ENCODE measurements at regions not wholly inside any gene's neighbourhood (a gene's known extent, or its start where the extent isn't known, plus 50 kb on each side); places are given as distances from the start of the nearest gene placed in this dataset.

DNA sequence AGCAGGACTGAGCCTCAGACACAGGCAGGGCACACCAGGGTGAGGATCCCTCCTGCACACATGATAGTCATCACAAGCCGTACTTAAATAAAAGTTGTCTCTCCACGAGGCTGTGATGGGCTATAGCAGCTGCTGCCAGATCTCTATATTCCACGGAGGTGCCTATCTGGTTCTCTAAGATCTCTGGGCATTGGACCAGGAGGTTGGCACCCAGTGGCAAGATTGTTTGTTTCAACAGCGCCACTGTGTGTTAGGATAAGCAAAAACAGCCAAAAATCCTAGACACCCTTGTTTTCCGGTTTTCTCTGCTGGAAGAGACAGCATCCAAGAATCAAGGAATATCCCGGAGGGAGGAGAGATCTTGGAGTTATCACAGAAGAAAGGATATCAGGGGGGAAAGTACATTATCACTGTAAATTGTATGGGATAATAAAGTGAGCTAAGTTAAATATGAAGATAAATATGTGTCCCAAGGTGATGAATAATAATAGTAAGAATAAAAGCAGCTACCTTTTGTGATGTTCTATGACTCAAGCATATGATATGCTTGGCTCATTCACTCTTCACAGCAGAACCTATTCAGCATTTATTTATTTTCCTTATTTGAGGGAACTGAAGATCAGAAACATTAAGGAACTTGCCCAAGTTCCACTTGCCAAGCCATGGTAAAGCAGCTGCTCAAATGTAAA lies 90.6 kb upstream of the AKAP13 start:
- TF ChIP-seq SIN3A (IDR thresholded peaks at IDR 0.05; ENCODE audit: borderline replicate concordance, insufficient read depth, low read length) (no peak), POLR2AphosphoS5 (IDR thresholded peaks at IDR 0.05; ENCODE audit: low read depth, low read length) (no peak), FOXP2 (optimal IDR thresholded peaks at IDR 0.05; ENCODE audit: borderline replicate concordance, extremely low read depth, extremely low read length, insufficient read depth) (no peak), TAF1 (IDR thresholded peaks at IDR 0.05; ENCODE audit: borderline replicate concordance, insufficient read depth, low read length) (no peak)
- TF ChIP-seq, protein P1, sequence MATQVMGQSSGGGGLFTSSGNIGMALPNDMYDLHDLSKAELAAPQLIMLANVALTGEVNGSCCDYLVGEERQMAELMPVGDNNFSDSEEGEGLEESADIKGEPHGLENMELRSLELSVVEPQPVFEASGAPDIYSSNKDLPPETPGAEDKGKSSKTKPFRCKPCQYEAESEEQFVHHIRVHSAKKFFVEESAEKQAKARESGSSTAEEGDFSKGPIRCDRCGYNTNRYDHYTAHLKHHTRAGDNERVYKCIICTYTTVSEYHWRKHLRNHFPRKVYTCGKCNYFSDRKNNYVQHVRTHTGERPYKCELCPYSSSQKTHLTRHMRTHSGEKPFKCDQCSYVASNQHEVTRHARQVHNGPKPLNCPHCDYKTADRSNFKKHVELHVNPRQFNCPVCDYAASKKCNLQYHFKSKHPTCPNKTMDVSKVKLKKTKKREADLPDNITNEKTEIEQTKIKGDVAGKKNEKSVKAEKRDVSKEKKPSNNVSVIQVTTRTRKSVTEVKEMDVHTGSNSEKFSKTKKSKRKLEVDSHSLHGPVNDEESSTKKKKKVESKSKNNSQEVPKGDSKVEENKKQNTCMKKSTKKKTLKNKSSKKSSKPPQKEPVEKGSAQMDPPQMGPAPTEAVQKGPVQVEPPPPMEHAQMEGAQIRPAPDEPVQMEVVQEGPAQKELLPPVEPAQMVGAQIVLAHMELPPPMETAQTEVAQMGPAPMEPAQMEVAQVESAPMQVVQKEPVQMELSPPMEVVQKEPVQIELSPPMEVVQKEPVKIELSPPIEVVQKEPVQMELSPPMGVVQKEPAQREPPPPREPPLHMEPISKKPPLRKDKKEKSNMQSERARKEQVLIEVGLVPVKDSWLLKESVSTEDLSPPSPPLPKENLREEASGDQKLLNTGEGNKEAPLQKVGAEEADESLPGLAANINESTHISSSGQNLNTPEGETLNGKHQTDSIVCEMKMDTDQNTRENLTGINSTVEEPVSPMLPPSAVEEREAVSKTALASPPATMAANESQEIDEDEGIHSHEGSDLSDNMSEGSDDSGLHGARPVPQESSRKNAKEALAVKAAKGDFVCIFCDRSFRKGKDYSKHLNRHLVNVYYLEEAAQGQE (IDR thresholded peaks at IDR 0.05; ENCODE audit: insufficient read depth in 1 of 2, low read depth in 2 of 2, low read length in 2 of 2): no peak

DNA sequence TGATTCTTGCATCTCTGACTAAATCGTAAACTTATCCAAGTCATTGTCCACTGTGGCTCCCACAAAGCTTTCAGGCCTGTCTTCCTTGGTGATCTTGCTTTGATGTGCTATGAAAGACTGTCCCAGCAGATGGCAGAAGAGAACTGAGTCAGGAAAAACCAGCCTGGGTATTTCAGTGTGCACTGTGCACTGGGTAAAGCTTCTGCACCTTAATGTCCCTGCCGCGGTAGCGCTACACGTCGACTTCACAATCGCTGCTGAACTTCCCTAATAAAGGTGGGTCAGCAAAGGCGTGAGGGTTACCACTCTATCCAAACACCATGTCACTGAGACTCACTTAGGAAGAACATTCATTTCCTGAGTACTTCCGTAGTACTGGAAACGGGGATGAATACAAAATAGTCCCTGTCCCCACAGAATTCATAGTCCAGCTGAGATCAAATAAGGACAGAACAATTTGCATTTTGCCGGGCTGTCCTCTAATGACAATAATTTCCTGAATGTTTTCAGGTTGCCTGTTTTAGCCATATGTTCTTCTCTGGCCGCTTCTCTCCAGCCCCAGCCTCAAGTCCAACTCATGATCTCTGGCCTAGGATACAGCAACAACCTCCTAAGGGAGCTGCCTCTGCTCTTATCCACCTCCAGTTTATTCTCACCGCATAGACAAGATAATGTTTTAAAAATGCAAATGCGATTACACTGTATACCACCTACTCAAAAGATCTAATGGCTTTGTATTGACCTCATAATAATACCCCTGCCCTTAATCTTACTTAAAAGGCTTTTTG lies 83.6 kb upstream of the AKAP13 start:
- no peak for TF ChIP-seq TAF1 (IDR thresholded peaks at IDR 0.05; ENCODE audit: borderline replicate concordance, insufficient read depth, low read length)
- TF ChIP-seq, protein P1 (IDR thresholded peaks at IDR 0.05; ENCODE audit: insufficient read depth in 1 of 2, low read depth in 2 of 2, low read length in 2 of 2): no peak
- TF ChIP-seq POLR2AphosphoS5 (IDR thresholded peaks at IDR 0.05; ENCODE audit: low read depth, low read length): no peak
- no peak for TF ChIP-seq FOXP2 (optimal IDR thresholded peaks at IDR 0.05; ENCODE audit: borderline replicate concordance, extremely low read depth, extremely low read length, insufficient read depth)
- TF ChIP-seq SIN3A (IDR thresholded peaks at IDR 0.05; ENCODE audit: borderline replicate concordance, insufficient read depth, low read length): no peak

DNA sequence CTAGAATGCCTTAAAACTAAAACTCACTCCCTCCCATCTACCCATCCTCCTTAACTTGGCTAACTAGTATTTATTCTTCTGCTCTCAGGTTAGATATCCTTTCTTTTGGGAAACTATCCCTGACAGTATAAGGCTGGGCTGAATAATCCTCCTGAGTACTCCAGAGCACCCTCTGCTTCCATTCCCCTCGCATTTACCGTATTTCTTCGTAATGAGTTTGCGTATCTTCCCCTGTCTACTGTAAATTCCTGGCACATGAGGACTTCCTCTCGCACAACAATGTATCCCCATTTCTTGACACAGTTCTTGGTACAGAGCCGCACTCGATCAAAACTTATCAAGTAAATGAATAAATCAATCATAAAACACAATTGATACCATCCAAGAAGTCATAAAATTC lies 82.9 kb upstream of the AKAP13 start:
- TF ChIP-seq SIN3A (IDR thresholded peaks at IDR 0.05; ENCODE audit: borderline replicate concordance, insufficient read depth, low read length) (no peak), TAF1 (IDR thresholded peaks at IDR 0.05; ENCODE audit: borderline replicate concordance, insufficient read depth, low read length) (no peak), FOXP2 (optimal IDR thresholded peaks at IDR 0.05; ENCODE audit: borderline replicate concordance, extremely low read depth, extremely low read length, insufficient read depth) (no peak), POLR2AphosphoS5 (IDR thresholded peaks at IDR 0.05; ENCODE audit: low read depth, low read length) (no peak)
- TF ChIP-seq, protein P1 (IDR thresholded peaks at IDR 0.05; ENCODE audit: insufficient read depth in 1 of 2, low read depth in 2 of 2, low read length in 2 of 2): no peak

DNA sequence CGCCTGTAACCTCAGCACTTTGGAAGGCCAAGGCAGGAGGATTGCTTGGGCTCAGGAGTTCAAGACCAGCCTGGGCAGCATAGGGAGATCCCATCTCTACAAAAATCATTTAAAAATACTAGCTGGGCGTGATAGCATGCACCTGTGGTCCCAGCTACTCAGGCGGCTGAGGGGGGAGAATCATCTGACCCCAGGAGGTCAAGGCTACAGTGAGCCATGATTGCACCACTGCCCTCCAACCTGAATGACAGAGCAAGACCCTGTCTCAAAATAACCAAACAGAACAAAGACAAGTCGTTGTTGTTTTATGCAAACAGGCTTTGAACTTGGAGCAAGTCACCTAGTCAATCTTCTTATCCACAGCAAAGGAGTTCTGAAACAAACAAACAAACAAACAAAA lies 82.0 kb upstream of the AKAP13 start:
- TF ChIP-seq SIN3A (IDR thresholded peaks at IDR 0.05; ENCODE audit: borderline replicate concordance, insufficient read depth, low read length) (no peak), FOXP2 (optimal IDR thresholded peaks at IDR 0.05; ENCODE audit: borderline replicate concordance, extremely low read depth, extremely low read length, insufficient read depth) (no peak), TAF1 (IDR thresholded peaks at IDR 0.05; ENCODE audit: borderline replicate concordance, insufficient read depth, low read length) (no peak), POLR2AphosphoS5 (IDR thresholded peaks at IDR 0.05; ENCODE audit: low read depth, low read length) (no peak)
- TF ChIP-seq, protein P1 (IDR thresholded peaks at IDR 0.05; ENCODE audit: insufficient read depth in 1 of 2, low read depth in 2 of 2, low read length in 2 of 2): no peak

Measured in PFSK-1 (cell line).